ENCODE measurements at regions not wholly inside any gene's neighbourhood (a gene's known extent, or its start where the extent isn't known, plus 50 kb on each side); places are given as distances from the start of the nearest gene placed in this dataset.
"Not testable (repeated sequence)": the region's sequence is repeated elsewhere in the genome, so short reads cannot be mapped to it uniquely, and the experiment has no call there.

- DNase-seq: no peak
These were observed 148.6 kb upstream of the SVIL start for GRCh38 chr10:29783201-29783947.

GRCh38 chr10:29780639-29781038, 145.9 kb upstream of the SVIL start:
- DNase-seq: no peak

- no peak for DNase-seq
These were observed 145.3 kb upstream of the SVIL start for GRCh38 chr10:29780096-29780495.

- DNase-seq: no peak
These were observed 141.5 kb upstream of the SVIL start for GRCh38 chr10:29776246-29776645.

- DNase-seq: no peak
These were observed 139.7 kb upstream of the SVIL start for GRCh38 chr10:29774475-29774874.

- DNase-seq: no peak
These were observed 138.9 kb upstream of the SVIL start for GRCh38 chr10:29773675-29774091.

- DNase-seq: no peak
These were observed 137.6 kb upstream of the SVIL start for GRCh38 chr10:29772403-29772802.

GRCh38 chr10:29771376-29771775, 136.6 kb upstream of the SVIL start:
- no peak for DNase-seq

GRCh38 chr10:29769277-29769676, 134.5 kb upstream of the SVIL start:
- DNase-seq: not testable (repeated sequence)

- no peak for DNase-seq
These were observed 133.2 kb upstream of the SVIL start for GRCh38 chr10:29767968-29768367.

- no peak for DNase-seq
These were observed 132.0 kb upstream of the SVIL start for GRCh38 chr10:29766753-29767152.

GRCh38 chr10:29765330-29765729, 130.6 kb upstream of the SVIL start:
- no peak for DNase-seq

- DNase-seq: no peak
These were observed 128.6 kb upstream of the SVIL start for GRCh38 chr10:29763396-29763795.

GRCh38 chr10:29761916-29762315, 127.1 kb upstream of the SVIL start:
- DNase-seq: no peak

- DNase-seq: no peak
These were observed 125.5 kb upstream of the SVIL start for GRCh38 chr10:29760138-29760900.

GRCh38 chr10:29757551-29758297, 123.0 kb upstream of the SVIL start:
- DNase-seq: no peak

- no peak for DNase-seq
These were observed 121.7 kb upstream of the SVIL start for GRCh38 chr10:29756451-29756850.

GRCh38 chr10:29753283-29753682, 118.5 kb upstream of the SVIL start:
- DNase-seq: no peak

GRCh38 chr10:29751684-29752083, 116.9 kb upstream of the SVIL start:
- no peak for DNase-seq

- no peak for DNase-seq
These were observed 116.5 kb upstream of the SVIL start for GRCh38 chr10:29751240-29751639.

GRCh38 chr10:29749150-29749549, 114.4 kb upstream of the SVIL start:
- DNase-seq: no peak

- no peak for DNase-seq
These were observed 113.4 kb upstream of the SVIL start for GRCh38 chr10:29748109-29748650.

GRCh38 chr10:29746080-29746797, 111.5 kb upstream of the SVIL start:
- no peak for DNase-seq

Data from CD4-positive, alpha-beta T cell treated with Interleukin-17A for 1 hour (primary cell).